B cell (primary cell): ENCODE measurements at regions not wholly inside any gene's neighbourhood (a gene's known extent, or its start where the extent isn't known, plus 50 kb on each side); places are given as distances from the start of the nearest gene placed in this dataset.
"Not testable (repeated sequence)": the region's sequence is repeated elsewhere in the genome, so short reads cannot be mapped to it uniquely, and the experiment has no call there.

Experiments used
- EZH2 ChIP-seq: IDR thresholded peaks from 2 replicates; pipeline ENCODE4 v1.6.1; 2012; ENCODE audit warnings: borderline replicate concordance, low read depth, mild to moderate bottlenecking, moderate library complexity, low read length; ENCODE audit not compliant: insufficient read depth, poor library complexity, severe bottlenecking
- TF ChIP-seq, protein P1 (sequence below): fragments of 200-600 bp; IDR thresholded peaks from one replicate; pipeline ENCODE4 v1.8.0; 2022; ENCODE audit warnings: antibody characterized with exemption, mild to moderate bottlenecking

DNA sequence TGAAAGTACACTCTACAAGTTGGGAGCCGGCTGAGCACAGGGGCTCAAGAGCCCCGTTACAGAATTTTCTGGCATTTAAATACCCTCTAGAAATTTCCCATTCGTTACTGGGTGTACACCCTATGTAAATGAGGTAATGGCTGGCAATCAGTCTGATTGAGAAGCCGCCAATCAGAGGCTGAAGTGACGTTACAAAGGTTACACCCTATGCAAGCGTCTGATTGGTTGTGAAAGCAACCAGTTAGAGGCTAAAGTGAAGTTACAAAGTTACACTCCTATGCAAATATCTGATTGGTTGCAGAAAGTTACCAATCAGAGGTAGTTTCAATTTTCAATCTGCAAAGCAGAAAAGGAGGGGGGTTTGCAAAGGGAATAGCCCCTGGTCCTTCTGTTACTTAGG, 88.1 kb upstream of the LRPAP1 start:
- TF ChIP-seq, protein P1, sequence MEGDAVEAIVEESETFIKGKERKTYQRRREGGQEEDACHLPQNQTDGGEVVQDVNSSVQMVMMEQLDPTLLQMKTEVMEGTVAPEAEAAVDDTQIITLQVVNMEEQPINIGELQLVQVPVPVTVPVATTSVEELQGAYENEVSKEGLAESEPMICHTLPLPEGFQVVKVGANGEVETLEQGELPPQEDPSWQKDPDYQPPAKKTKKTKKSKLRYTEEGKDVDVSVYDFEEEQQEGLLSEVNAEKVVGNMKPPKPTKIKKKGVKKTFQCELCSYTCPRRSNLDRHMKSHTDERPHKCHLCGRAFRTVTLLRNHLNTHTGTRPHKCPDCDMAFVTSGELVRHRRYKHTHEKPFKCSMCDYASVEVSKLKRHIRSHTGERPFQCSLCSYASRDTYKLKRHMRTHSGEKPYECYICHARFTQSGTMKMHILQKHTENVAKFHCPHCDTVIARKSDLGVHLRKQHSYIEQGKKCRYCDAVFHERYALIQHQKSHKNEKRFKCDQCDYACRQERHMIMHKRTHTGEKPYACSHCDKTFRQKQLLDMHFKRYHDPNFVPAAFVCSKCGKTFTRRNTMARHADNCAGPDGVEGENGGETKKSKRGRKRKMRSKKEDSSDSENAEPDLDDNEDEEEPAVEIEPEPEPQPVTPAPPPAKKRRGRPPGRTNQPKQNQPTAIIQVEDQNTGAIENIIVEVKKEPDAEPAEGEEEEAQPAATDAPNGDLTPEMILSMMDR = not testable (repeated sequence)
- not testable (repeated sequence) for TF ChIP-seq EZH2
